ENCODE measurements at regions not wholly inside any gene's neighbourhood (a gene's known extent, or its start where the extent isn't known, plus 50 kb on each side); places are given as distances from the start of the nearest gene placed in this dataset.

- TF ChIP-seq CTCF (conservative IDR thresholded peaks at IDR 0.05 in 1 of 2, IDR thresholded peaks at IDR 0.05 in 1 of 2; ENCODE audit: extremely low read depth in 1 of 2, insufficient read depth in 1 of 2, low read depth in 1 of 2, low read length in 2 of 2) (no peak), EZH2 (IDR thresholded peaks at IDR 0.05; ENCODE audit: borderline replicate concordance, low read length) (no peak)
Measured at GRCh38 chr1:173303984-173304383, 96.9 kb upstream of the TNFSF4 start.

All from mammary epithelial cell (primary cell).